ENCODE measurements at regions not wholly inside any gene's neighbourhood (a gene's known extent, or its start where the extent isn't known, plus 50 kb on each side); places are given as distances from the start of the nearest gene placed in this dataset.
A peak's percentile ranks its signal among the peaks of the same experiment; 100 is the strongest.

DNA sequence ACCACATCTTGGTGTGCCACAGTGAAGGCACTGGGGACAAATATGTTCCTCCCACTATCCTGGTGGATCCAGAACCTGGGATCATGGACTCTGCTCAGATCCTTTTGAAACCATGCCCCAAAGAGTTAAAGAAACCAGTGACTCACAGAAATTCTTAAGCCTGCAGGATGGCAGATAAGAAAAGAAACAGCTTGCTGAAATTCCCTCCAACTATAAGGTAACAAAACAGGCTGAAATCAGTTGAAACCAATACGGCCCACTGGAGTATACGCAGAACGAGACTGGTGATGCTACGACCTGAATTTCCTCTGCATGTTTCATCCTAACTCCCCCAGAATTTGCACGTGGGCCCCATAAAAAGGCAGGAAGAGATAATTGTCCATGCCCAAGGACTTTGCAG lies 209.6 kb downstream of the TJP1 start:
- Histone ChIP-seq H3K27ac (no peak overlapping the region), H3K4me3 (no peak overlapping the region)

DNA sequence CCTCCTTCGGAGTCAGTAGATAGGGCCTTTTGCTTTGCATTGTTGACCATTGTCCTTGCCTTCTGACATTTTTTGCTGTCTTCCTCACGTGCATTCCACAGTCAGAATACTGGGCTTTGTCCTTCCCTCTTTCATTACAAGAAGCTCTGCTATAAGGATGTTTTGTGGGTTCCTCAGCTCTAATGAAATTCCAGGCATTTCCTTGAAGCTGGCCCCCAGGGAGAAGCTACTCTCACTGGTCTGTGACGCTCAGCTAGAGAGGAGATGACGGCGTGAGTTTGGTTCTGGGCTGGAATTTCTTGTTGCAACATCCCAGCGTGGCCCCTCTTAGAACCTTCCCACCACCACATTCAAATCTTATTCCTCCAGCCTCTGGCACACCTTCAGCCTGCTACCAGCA lies 210.2 kb downstream of the TJP1 start:
- H3K27ac ChIP-seq: no peak overlapping the region
- H3K4me3 ChIP-seq: no peak overlapping the region

- no peak overlapping the region for H3K27ac ChIP-seq
- no peak overlapping the region for H3K4me3 ChIP-seq
Measured at GRCh38 chr15:29611057-29611456, 211.2 kb downstream of the TJP1 start.

DNA sequence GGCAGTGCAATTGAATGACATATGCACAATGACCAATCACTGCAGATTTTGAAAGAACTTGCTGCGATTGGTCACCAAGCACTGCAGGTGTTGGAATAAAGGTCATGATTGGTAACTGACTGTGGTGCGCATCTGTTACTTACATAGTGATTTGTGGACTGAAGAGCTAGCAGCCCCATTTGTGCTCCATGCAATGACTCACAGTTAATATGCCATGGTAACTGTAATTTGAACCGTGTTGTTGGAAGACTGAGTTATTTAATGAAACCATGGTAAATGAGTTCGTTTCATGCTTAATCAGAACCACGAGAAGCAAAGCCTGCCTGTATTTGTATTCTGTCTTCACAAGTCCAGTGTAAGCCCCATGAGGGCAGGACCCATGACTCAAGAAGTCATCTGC lies 220.5 kb downstream of the TJP1 start:
- Histone ChIP-seq H3K4me3 (no peak overlapping the region), H3K27ac (no peak overlapping the region)

DNA sequence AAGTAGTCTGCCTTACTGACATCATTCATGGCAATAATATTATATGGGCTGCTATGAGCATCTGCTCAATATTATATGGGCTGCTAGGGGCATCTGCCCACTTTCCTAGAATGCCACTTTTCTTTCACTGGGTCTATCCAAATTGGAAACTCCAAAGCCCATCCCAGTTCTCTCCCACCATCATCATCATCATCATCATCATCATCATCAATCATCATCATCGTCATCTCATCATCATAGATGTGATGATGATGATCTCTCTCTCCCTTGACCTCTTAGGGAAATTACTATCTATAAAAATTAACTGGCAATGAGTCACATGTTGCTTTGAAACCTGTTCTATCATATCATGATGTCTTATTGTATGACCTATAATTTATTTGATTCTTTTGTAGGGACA lies 222.0 kb downstream of the TJP1 start:
- Histone ChIP-seq H3K27ac (no peak overlapping the region), H3K4me3 (no peak overlapping the region)

DNA sequence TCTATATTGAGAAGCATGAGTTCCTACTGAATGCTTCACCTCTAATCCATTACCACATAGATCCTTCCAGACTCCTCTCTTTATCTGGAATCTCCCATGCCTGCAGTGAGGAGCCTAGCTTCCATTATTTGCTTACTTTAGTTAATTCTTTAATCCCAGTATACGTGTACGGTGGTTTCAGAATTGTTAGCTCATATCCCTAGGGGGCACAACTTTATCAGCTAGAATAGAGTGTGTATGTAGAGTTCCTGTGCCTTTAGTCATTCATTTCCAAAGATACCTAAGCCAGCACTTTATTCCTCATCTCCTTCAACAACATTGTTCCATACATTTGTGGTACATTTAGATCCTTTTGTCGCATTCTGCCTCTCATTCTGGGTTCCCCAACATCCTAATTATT lies 226.0 kb downstream of the TJP1 start:
- Histone ChIP-seq H3K4me3 (no peak overlapping the region), H3K27ac (no peak overlapping the region)

DNA sequence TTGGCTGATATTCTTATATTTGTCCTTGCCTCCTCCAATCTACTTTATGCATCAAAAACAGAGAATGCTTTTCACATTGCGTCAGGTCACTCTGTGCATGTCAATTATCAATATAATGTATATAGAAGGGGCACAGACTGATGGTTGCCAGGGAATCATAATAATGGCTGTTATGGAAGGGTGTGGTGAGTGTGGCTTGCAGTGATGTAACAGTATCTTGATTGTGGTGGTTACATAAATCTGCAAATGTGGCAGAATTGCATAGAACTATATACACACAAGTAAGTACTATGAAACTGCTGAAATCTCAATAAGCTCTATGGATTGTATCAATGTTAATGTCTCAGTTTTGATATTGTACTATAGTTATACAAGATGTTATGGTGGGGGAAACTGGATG lies 228.6 kb downstream of the TJP1 start:
- Histone ChIP-seq H3K27ac (no peak overlapping the region), H3K4me3 (no peak overlapping the region)

GRCh38 chr15:29593111-29593510 lies 229.2 kb downstream of the TJP1 start:
- no peak overlapping the region for H3K4me3 ChIP-seq
- H3K27ac ChIP-seq: no peak overlapping the region

- H3K4me3 ChIP-seq: no peak overlapping the region
- H3K27ac ChIP-seq: no peak overlapping the region
Measured at GRCh38 chr15:29590701-29591100, 231.6 kb downstream of the TJP1 start.

GRCh38 chr15:29589975-29590374 lies 232.3 kb downstream of the TJP1 start:
- no peak overlapping the region for H3K27ac ChIP-seq

GRCh38 chr15:29589416-29589815 lies 232.9 kb downstream of the TJP1 start:
- Histone ChIP-seq H3K4me3 (no peak overlapping the region), H3K27ac (no peak overlapping the region)

More at GRCh38 chr15:29589975-29590374, 232.3 kb downstream of the TJP1 start:
- no peak overlapping the region for H3K4me3 ChIP-seq

GRCh38 chr15:29573197-29573838 lies 248.9 kb downstream of the TJP1 start:
- no peak overlapping the region for H3K27ac ChIP-seq
- no peak overlapping the region for H3K4me3 ChIP-seq

GRCh38 chr15:29571792-29572431 lies 250.4 kb downstream of the TJP1 start:
- Histone ChIP-seq H3K27ac (no peak overlapping the region), H3K4me3 (no peak overlapping the region)

GRCh38 chr15:29570948-29571791 lies 251.1 kb downstream of the TJP1 start:
- H3K27ac ChIP-seq: no peak overlapping the region
- peak overlapping the region in 3 of 7 experiments; percentile 9 to 38 (median 16) for H3K4me3 ChIP-seq

- no peak overlapping the region for H3K27ac ChIP-seq
- peak overlapping the region in 6 of 7 experiments; percentile 11 to 42 (median 14) for H3K4me3 ChIP-seq
Measured at GRCh38 chr15:29570121-29570947, 251.9 kb downstream of the TJP1 start.

DNA sequence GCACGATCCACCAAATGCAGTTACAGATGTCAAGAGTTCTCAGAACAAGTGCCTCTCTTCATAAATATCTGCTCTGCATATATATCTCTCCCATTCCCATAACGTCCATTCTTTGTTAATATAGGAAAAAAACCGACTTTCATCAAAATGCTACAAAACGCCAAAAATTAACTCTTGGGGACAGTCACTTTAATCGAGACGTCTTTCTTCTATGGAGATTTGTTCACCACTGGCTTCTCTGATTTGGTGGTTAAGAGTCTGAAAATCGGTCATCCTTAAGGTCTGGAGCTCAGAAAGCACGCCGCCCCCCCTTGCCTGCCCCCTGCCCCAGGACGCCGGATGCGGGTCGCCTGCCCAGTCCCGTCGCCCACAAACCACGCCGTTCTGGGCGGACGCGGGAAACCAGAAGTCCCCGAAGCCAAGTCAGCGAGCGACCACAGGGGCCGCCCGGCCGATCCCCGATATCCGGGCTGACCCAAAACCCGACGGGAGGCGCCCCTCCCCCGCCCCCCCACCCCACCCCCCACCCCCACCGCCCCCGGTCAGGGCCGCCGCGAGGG lies 252.7 kb downstream of the TJP1 start:
- Histone ChIP-seq H3K4me3 (peak overlapping the region in 4 of 7 experiments; percentile 12 to 42 (median 22)), H3K27ac (no peak overlapping the region)

- Histone ChIP-seq H3K4me3 (no peak overlapping the region), H3K27ac (no peak overlapping the region)
Measured at GRCh38 chr15:29568840-29569532, 253.3 kb downstream of the TJP1 start.

DNA sequence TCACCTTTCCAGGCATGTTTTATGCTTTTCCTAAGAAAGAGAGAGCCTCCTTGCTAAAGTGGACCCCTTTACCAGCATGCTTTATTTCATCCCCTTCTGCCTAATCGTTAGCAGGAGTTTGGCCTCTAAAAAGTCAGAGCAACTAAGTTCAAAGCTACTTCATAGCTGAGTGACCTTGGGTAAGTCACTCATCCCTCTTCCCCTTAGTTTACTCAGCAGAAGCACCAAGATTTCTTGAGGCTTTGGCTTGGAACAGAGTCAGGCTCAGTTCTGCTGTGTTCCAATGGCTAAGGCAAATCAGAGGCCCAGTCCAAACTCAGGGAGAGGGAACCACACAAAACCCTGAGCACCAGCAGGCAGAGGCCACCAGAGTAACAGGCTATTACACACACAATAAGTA lies 254.9 kb downstream of the TJP1 start:
- no peak overlapping the region for H3K4me3 ChIP-seq

DNA sequence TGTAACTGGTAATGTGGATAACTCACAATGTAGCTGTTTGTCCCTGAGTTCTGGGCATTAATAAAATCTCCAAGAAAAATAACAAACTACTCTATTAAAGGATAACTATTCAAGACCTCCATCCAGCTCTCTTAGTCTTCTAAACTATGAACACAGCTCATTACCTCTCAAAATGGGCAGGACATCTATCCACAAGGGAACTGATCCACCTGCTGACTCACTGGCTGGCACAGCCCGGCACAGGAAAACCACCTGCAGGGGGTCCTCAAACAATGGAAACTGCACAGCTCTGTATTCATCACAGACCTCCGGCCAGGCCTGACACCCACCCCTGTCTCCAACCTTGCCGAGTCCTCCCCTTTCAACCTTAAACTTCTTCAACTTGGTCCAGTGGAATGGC lies 255.4 kb downstream of the TJP1 start:
- Histone ChIP-seq H3K4me3 (no peak overlapping the region), H3K27ac (no peak overlapping the region)

More for the DNA sequence above, 254.9 kb downstream of the TJP1 start:
- no peak overlapping the region for H3K27ac ChIP-seq
